ENCODE measurements at regions not wholly inside any gene's neighbourhood (a gene's known extent, or its start where the extent isn't known, plus 50 kb on each side); places are given as distances from the start of the nearest gene placed in this dataset.

DNA sequence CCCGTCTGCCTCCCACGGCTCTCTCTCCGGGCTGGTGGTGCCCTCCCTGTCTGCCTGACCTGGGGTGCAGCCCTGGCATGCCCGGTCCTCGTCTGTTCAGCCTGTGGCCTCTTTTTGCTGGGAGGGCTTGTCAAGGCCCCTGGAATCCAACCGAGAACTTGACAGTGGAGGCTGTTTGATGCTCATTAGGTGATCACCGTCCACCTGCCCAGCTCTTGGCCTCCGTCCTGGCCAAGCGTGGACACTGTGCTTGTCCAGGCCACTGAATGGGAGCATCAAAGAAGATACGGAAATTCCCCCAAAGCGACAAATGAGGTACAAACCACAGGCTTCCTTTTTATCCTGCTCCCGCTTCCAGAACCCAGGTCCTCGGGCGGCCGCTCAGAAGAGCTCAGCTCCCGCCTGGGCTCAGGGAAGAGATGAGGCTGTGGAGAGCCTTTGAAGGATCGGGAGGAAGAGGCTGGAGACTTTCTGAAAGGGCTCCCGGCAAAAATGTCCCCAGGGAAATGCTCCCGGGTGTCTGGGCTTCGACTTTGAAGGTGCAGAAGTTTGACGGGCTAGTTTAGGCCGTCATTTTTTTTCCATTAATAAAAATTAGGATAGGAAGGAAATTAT is 1273.9 kb downstream of the BRD1 start:
- FAIRE-seq (no peak), DNase-seq (ENCODE audit: insufficient read length, low spot score) (no peak)
- TF ChIP-seq CTCF (IDR thresholded peaks at IDR 0.05; ENCODE audit: insufficient read depth, missing control alignments): no peak

DNA sequence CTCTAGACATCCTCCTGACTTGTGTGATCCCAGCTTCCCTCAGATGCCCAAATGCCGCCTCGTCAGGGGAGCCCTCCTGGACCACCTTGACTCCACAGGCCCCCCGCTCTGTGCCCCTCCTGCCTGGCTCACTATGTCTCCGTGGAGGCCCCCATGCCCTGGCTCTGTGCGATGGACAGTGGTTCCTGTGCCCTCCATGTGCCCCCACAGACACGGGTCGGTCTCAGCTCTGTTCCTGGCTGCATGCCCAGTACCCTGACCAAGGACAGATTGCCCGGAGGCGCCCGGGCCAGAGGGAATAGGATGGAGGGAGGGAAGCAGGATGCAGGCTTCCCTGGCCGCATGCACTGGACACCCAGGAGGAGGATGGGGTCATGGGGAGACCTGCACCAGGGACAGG is 1274.6 kb downstream of the BRD1 start:
- no peak for DNase-seq (ENCODE audit: insufficient read length, low spot score)
- TF ChIP-seq CTCF (IDR thresholded peaks at IDR 0.05; ENCODE audit: insufficient read depth, missing control alignments): no peak
- FAIRE-seq: no peak

DNA sequence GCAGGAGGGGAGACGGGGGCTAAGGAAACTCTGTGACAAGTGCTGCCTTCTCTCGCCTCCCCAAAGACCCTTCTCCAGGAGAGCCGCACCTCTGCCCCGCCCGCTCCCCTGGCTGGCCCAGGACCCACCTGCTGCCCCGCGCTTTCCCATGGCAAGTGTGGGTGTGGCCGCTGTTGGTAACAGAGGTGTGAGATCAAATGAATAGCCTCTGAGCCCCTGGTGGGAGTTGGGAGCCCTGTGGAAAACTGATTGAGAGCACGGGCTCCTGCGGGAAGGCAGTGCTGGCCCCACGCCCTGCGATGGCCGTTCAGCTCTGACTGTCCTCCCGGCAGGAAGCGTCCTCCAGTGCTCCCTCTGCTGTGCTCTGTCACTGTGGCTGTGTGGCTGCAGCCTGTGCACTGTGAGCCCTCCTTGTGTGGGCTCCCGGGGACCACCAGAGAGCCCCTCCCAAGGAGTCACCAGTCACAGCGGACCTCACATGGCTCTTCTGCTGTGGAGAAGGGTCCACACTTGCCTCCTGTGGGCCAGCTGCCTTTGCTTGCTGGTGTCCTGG is 1275.9 kb downstream of the BRD1 start:
- no peak for TF ChIP-seq CTCF (IDR thresholded peaks at IDR 0.05; ENCODE audit: insufficient read depth, missing control alignments)
- FAIRE-seq (no peak), DNase-seq (ENCODE audit: insufficient read length, low spot score) (no peak)

DNA sequence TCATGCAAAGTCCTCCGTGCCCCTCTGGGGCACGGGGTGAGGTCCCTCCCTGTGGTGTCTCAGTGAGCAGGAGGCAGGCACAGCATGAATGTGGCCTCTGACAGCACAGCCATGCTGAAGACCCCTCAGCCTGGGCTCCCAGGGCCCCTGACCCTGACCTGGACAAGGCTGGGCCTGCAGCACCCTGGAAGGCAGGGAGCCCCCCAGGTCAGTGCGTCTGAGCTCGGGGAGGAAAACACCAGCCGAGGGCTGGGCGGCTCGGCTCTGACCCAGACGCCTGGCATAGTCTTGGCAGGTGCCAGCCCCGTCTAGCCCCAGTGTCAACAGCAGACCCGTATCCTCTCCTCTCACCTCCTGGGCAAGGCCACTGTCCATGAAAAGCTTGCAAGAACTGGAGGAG is 1276.6 kb downstream of the BRD1 start:
- no peak for TF ChIP-seq CTCF (IDR thresholded peaks at IDR 0.05; ENCODE audit: insufficient read depth, missing control alignments)
- FAIRE-seq (no peak), DNase-seq (ENCODE audit: insufficient read length, low spot score) (no peak)

DNA sequence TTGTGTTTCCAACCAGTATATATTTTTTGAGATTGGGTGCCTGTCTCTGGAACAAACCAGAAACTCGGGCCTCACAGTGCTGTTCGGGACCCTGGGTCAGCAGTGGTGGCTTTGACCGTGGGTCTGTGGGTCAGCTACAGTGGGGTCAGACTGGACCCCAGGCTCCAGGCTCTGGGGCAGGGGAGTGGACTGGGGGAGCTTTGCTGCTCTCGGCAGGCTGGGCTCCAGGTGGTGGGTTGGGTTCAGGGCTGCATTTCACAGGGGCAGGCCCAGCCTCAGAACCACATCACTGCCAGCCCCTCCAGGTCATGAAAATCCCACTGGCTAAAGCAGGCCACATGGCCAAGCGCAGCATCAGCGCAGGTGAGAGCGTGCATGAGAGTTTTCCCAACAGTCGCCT is 1279.3 kb downstream of the BRD1 start:
- TF ChIP-seq CTCF (IDR thresholded peaks at IDR 0.05; ENCODE audit: insufficient read depth, missing control alignments): no peak
- DNase-seq (ENCODE audit: insufficient read length, low spot score): no peak
- no peak for FAIRE-seq

GRCh38 chr22:48547971-48548370 is 1279.7 kb downstream of the BRD1 start:
- FAIRE-seq (no peak), DNase-seq (ENCODE audit: insufficient read length, low spot score) (no peak)
- no peak for TF ChIP-seq CTCF (IDR thresholded peaks at IDR 0.05; ENCODE audit: insufficient read depth, missing control alignments)

- DNase-seq (ENCODE audit: insufficient read length, low spot score): no peak
- no peak for TF ChIP-seq CTCF (IDR thresholded peaks at IDR 0.05; ENCODE audit: insufficient read depth, missing control alignments)
- no peak for FAIRE-seq
These were observed 1280.8 kb downstream of the BRD1 start for GRCh38 chr22:48546653-48547424.

Measured in D721Med (cell line).